DMS53 treated with DMSO at 0.1 percent for 48 hours (cell line): ENCODE measurements at regions not wholly inside any gene's neighbourhood (a gene's known extent, or its start where the extent isn't known, plus 50 kb on each side); places are given as distances from the start of the nearest gene placed in this dataset.

Source experiments
- DNase-seq: peaks from one replicate; lab custom pipeline; 2025; ENCODE audit not compliant: unreplicated experiment; lab: John Stamatoyannopoulos, UW

GRCh38 chr11:91178366-91178765, 955.5 kb upstream of the CHORDC1 start:
- no peak for DNase-seq

- DNase-seq: no peak
Observed at GRCh38 chr11:91174734-91175133, 951.9 kb upstream of the CHORDC1 start.

- DNase-seq: no peak
Observed at GRCh38 chr11:91174193-91174592, 951.3 kb upstream of the CHORDC1 start.

GRCh38 chr11:91173701-91174100, 950.9 kb upstream of the CHORDC1 start:
- no peak for DNase-seq

- no peak for DNase-seq
Observed at GRCh38 chr11:91170711-91171110, 947.9 kb upstream of the CHORDC1 start.

- peak; percentile 41 for DNase-seq
Observed at GRCh38 chr11:91164452-91164822, 941.6 kb upstream of the CHORDC1 start.

- DNase-seq: peak; percentile 38
Observed at GRCh38 chr11:91163619-91164451, 941.0 kb upstream of the CHORDC1 start.

GRCh38 chr11:91160661-91161060, 937.8 kb upstream of the CHORDC1 start:
- no peak for DNase-seq

- DNase-seq: no peak
Observed at GRCh38 chr11:91158891-91159537, 936.2 kb upstream of the CHORDC1 start.

- DNase-seq: no peak
Observed at GRCh38 chr11:91158297-91158696, 935.4 kb upstream of the CHORDC1 start.

GRCh38 chr11:91156041-91156440, 933.2 kb upstream of the CHORDC1 start:
- DNase-seq: no peak

GRCh38 chr11:91147885-91148284, 925.0 kb upstream of the CHORDC1 start:
- no peak for DNase-seq

- DNase-seq: no peak
Observed at GRCh38 chr11:91141655-91142054, 918.8 kb upstream of the CHORDC1 start.

GRCh38 chr11:91136631-91137030, 913.8 kb upstream of the CHORDC1 start:
- peak; percentile 72 for DNase-seq

GRCh38 chr11:91133361-91133760, 910.5 kb upstream of the CHORDC1 start:
- DNase-seq: no peak

GRCh38 chr11:91129596-91129995, 906.7 kb upstream of the CHORDC1 start:
- no peak for DNase-seq

GRCh38 chr11:91124363-91124762, 901.5 kb upstream of the CHORDC1 start:
- no peak for DNase-seq

- no peak for DNase-seq
Observed at GRCh38 chr11:91115116-91115515, 892.3 kb upstream of the CHORDC1 start.

- DNase-seq: no peak
Observed at GRCh38 chr11:91104237-91104636, 881.4 kb upstream of the CHORDC1 start.

GRCh38 chr11:91100427-91100826, 877.6 kb upstream of the CHORDC1 start:
- DNase-seq: no peak

- no peak for DNase-seq
Observed at GRCh38 chr11:91097083-91097482, 874.2 kb upstream of the CHORDC1 start.

- no peak for DNase-seq
Observed at GRCh38 chr11:91093141-91093540, 870.3 kb upstream of the CHORDC1 start.

GRCh38 chr11:91091563-91091962, 868.7 kb upstream of the CHORDC1 start:
- no peak for DNase-seq
